Naive thymus-derived CD4-positive, alpha-beta T cell (primary cell): ENCODE measurements at regions not wholly inside any gene's neighbourhood (a gene's known extent, or its start where the extent isn't known, plus 50 kb on each side); places are given as distances from the start of the nearest gene placed in this dataset.

Experiments
- ATAC-seq: fragments of 150-1000 bp; cut with Tn5 transposase; 2 replicates; pipeline ENCODE4 v1.10.0; 2021; ENCODE audit warnings: mild to moderate bottlenecking, moderate library complexity
- CTCF ChIA-PET: fragments of 350-600 bp; sonication (Branson Sonifier 250); formaldehyde crosslinking; loops from one replicate; lab custom pipeline; 2021; ENCODE audit warnings: antibody characterized with exemption; lab: Charles Lee
- POLR2A ChIA-PET: fragments of 350-600 bp; sonication (Branson Sonifier 250); formaldehyde crosslinking; loops from one replicate; lab custom pipeline; 2021; ENCODE audit warnings: antibody characterized with exemption, inconsistent platforms; lab: Charles Lee
- DNase-seq, 9 donors: peaks; one replicate each; pipeline versions ENCODE4 v3.0.0 to v3.0.0-alpha.2; 2020 to 2022; ENCODE audit warnings: mixed read lengths in 1 of 9
- H3K27ac ChIP-seq: one replicate; pipeline ENCODE4 v1.7.0; 2013; ENCODE audit warnings: mild to moderate bottlenecking, low read depth, low read length, moderate library complexity
- H3K27me3 ChIP-seq, 2 donors: one replicate each; pipeline ENCODE4 v1.7.0; 2013; ENCODE audit warnings: low read length in 2 of 2, mild to moderate bottlenecking in 2 of 2, moderate library complexity in 2 of 2; ENCODE audit not compliant: control insufficient read depth in 2 of 2, insufficient read depth in 2 of 2
- H3K36me3 ChIP-seq, 3 experiments: 1 replicate in 2 of 3; 2 replicates in 1 of 3; pipeline ENCODE4 v1.7.0; 2013; ENCODE audit warnings: low read length in 3 of 3, mild to moderate bottlenecking in 3 of 3, moderate library complexity in 1 of 3; ENCODE audit not compliant: insufficient read depth in 3 of 3, control insufficient read depth in 2 of 3
- H3K4me1 ChIP-seq, 2 donors: one replicate each; pipeline ENCODE4 v1.7.0; 2013; ENCODE audit warnings: low read length in 2 of 2, mild to moderate bottlenecking in 2 of 2, moderate library complexity in 1 of 2; ENCODE audit not compliant: control insufficient read depth in 2 of 2, insufficient read depth in 2 of 2
- H3K4me3 ChIP-seq: 2 replicates; pipeline ENCODE4 v1.7.0; 2013; ENCODE audit warnings: mild to moderate bottlenecking, low read length
- H3K9me3 ChIP-seq, 3 experiments: 1 replicate in 2 of 3; 2 replicates in 1 of 3; pipeline ENCODE4 v1.7.0; 2013; ENCODE audit warnings: low read length in 3 of 3; ENCODE audit not compliant: control insufficient read depth in 2 of 3
- H3K27ac Mint-ChIP-seq, 9 donors: one replicate each; pipeline ENCODE4 v1.8.0; 2020 to 2022; ENCODE audit warnings: mixed read lengths in 9 of 9, mild to moderate bottlenecking in 8 of 9, moderate library complexity in 5 of 9, inconsistent platforms in 2 of 9
- H3K27me3 Mint-ChIP-seq, 5 donors: one replicate each; pipeline ENCODE4 v1.8.0; 2021 to 2022; ENCODE audit warnings: mixed read lengths in 5 of 5, mild to moderate bottlenecking in 1 of 5
- H3K36me3 Mint-ChIP-seq, 5 donors: one replicate each; pipeline ENCODE4 v1.8.0; 2020 to 2022; ENCODE audit warnings: mixed read lengths in 5 of 5, mild to moderate bottlenecking in 3 of 5, inconsistent platforms in 1 of 5
- H3K4me1 Mint-ChIP-seq, 7 donors: one replicate each; pipeline ENCODE4 v1.8.0; 2020 to 2022; ENCODE audit warnings: mixed read lengths in 7 of 7, mild to moderate bottlenecking in 3 of 7, inconsistent platforms in 1 of 7
- H3K4me3 Mint-ChIP-seq, 10 donors: one replicate each; pipeline ENCODE4 v1.8.0; 2020 to 2022; ENCODE audit warnings: mild to moderate bottlenecking in 10 of 10, mixed read lengths in 10 of 10, moderate library complexity in 6 of 10, inconsistent platforms in 2 of 10
- H3K9me3 Mint-ChIP-seq, 11 donors: one replicate each; pipeline ENCODE4 v1.8.0; 2020 to 2022; ENCODE audit warnings: mixed read lengths in 11 of 11, mild to moderate bottlenecking in 4 of 11, inconsistent platforms in 1 of 11, moderate library complexity in 1 of 11
- intact Hi-C, 2 donors: fragments of 100-400 bp; cut with micrococcal nuclease; formaldehyde crosslinking; loops; one replicate each; pipeline ENCODE4 v1.15.1; 2023

- DNase-seq: no peak
- ATAC-seq: no peak
- H3K9me3 Mint-ChIP-seq: no peaks in the 10 kb centered on the region
- Histone ChIP-seq H3K4me3 (no peak overlapping the region), H3K27ac (no peak overlapping the region), H3K9me3 (no peaks in the 10 kb centered on the region), H3K4me1 (no peaks in the 10 kb centered on the region), H3K27me3 (no peaks in the 10 kb centered on the region), H3K36me3 (no peaks in the 10 kb centered on the region)
- ChIA-PET CTCF (no interaction called here), POLR2A (no interaction called here)
- no peak overlapping the region for H3K4me3 Mint-ChIP-seq
- H3K27ac Mint-ChIP-seq: no peak overlapping the region
- H3K27me3 Mint-ChIP-seq: no peaks in the 10 kb centered on the region
- H3K4me1 Mint-ChIP-seq: no peaks in the 10 kb centered on the region
- no peaks in the 10 kb centered on the region for H3K36me3 Mint-ChIP-seq
- intact Hi-C loops: no loop called here
These were observed 423.7 kb downstream of the ANXA1 start for GRCh38 chr9:73575101-73576060.

- ATAC-seq (no peak), DNase-seq (no peak)
- Histone ChIP-seq H3K27ac (no peak overlapping the region), H3K4me3 (no peak overlapping the region), H3K36me3 (no peaks in the 10 kb centered on the region), H3K4me1 (no peaks in the 10 kb centered on the region), H3K27me3 (no peaks in the 10 kb centered on the region), H3K9me3 (no peaks in the 10 kb centered on the region)
- peaks cover 0 to 2% (median 0%) of the 10 kb centered on the region in 11 donors for H3K9me3 Mint-ChIP-seq
- no peak overlapping the region for H3K4me3 Mint-ChIP-seq
- no peaks in the 10 kb centered on the region for H3K27me3 Mint-ChIP-seq
- CTCF ChIA-PET: no interaction called here
- POLR2A ChIA-PET: no interaction called here
- no peak overlapping the region for H3K27ac Mint-ChIP-seq
- intact Hi-C loops: no loop called here
- no peaks in the 10 kb centered on the region for H3K36me3 Mint-ChIP-seq
- no peaks in the 10 kb centered on the region for H3K4me1 Mint-ChIP-seq
These were observed 426.2 kb downstream of the ANXA1 start for GRCh38 chr9:73577848-73578247.

- Mint-ChIP-seq H3K9me3 (peaks cover 0 to 2% (median 0%) of the 10 kb centered on the region in 11 donors), H3K27ac (no peak overlapping the region), H3K27me3 (no peaks in the 10 kb centered on the region), H3K36me3 (no peaks in the 10 kb centered on the region), H3K4me3 (no peak overlapping the region), H3K4me1 (no peaks in the 10 kb centered on the region)
- ChIA-PET POLR2A (no interaction called here), CTCF (no interaction called here)
- Histone ChIP-seq H3K27me3 (no peaks in the 10 kb centered on the region), H3K4me1 (no peaks in the 10 kb centered on the region), H3K36me3 (no peaks in the 10 kb centered on the region), H3K27ac (no peak overlapping the region), H3K4me3 (no peak overlapping the region), H3K9me3 (no peaks in the 10 kb centered on the region)
- intact Hi-C loops: no loop called here
- DNase-seq (no peak), ATAC-seq (no peak)
These were observed 428.2 kb downstream of the ANXA1 start for GRCh38 chr9:73579823-73580222.

- no peaks in the 10 kb centered on the region for H3K4me1 Mint-ChIP-seq
- H3K4me3 Mint-ChIP-seq: no peak overlapping the region
- DNase-seq (no peak), ATAC-seq (no peak)
- no peaks in the 10 kb centered on the region for H3K36me3 Mint-ChIP-seq
- Histone ChIP-seq H3K36me3 (no peaks in the 10 kb centered on the region), H3K4me3 (no peak overlapping the region), H3K4me1 (no peaks in the 10 kb centered on the region), H3K27ac (no peak overlapping the region), H3K27me3 (no peaks in the 10 kb centered on the region), H3K9me3 (no peaks in the 10 kb centered on the region)
- H3K27ac Mint-ChIP-seq: no peak overlapping the region
- CTCF ChIA-PET: no interaction called here
- H3K9me3 Mint-ChIP-seq: peaks cover 0 to 5% (median 0%) of the 10 kb centered on the region in 11 donors
- no peaks in the 10 kb centered on the region for H3K27me3 Mint-ChIP-seq
- POLR2A ChIA-PET: no interaction called here
- intact Hi-C loops: no loop called here
These were observed 431.9 kb downstream of the ANXA1 start for GRCh38 chr9:73583576-73583975.

- POLR2A ChIA-PET: no interaction called here
- CTCF ChIA-PET: no interaction called here
- no peaks in the 10 kb centered on the region for H3K36me3 ChIP-seq
These were observed 443.4 kb downstream of the ANXA1 start for GRCh38 chr9:73595036-73595545.

GRCh38 chr9:73596321-73596720 lies 444.7 kb downstream of the ANXA1 start:
- CTCF ChIA-PET: no interaction called here
- Histone ChIP-seq H3K4me1 (no peaks in the 10 kb centered on the region), H3K27me3 (no peaks in the 10 kb centered on the region), H3K4me3 (no peak overlapping the region), H3K36me3 (no peaks in the 10 kb centered on the region), H3K9me3 (no peaks in the 10 kb centered on the region), H3K27ac (no peak overlapping the region)
- no peaks in the 10 kb centered on the region for H3K4me1 Mint-ChIP-seq
- H3K27me3 Mint-ChIP-seq: no peaks in the 10 kb centered on the region
- no peak overlapping the region for H3K27ac Mint-ChIP-seq
- POLR2A ChIA-PET: no interaction called here
- H3K36me3 Mint-ChIP-seq: no peaks in the 10 kb centered on the region
- DNase-seq (no peak), ATAC-seq (no peak)
- intact Hi-C loops: no loop called here
- peaks cover 0 to 7% (median 0%) of the 10 kb centered on the region in 11 donors for H3K9me3 Mint-ChIP-seq
- H3K4me3 Mint-ChIP-seq: no peak overlapping the region

More at GRCh38 chr9:73595036-73595545, 443.4 kb downstream of the ANXA1 start:
- Histone ChIP-seq H3K27me3 (no peaks in the 10 kb centered on the region), H3K4me1 (no peaks in the 10 kb centered on the region), H3K9me3 (no peaks in the 10 kb centered on the region), H3K4me3 (no peak overlapping the region), H3K27ac (no peak overlapping the region)
- DNase-seq (no peak), ATAC-seq (no peak)
- no peaks in the 10 kb centered on the region for H3K4me1 Mint-ChIP-seq
- intact Hi-C loops: no loop called here
- no peaks in the 10 kb centered on the region for H3K27me3 Mint-ChIP-seq
- no peak overlapping the region for H3K27ac Mint-ChIP-seq
- no peaks in the 10 kb centered on the region for H3K36me3 Mint-ChIP-seq
- no peak overlapping the region for H3K4me3 Mint-ChIP-seq
- H3K9me3 Mint-ChIP-seq: peaks cover 0 to 4% (median 0%) of the 10 kb centered on the region in 11 donors

- Mint-ChIP-seq H3K27me3 (no peaks in the 10 kb centered on the region), H3K36me3 (no peaks in the 10 kb centered on the region), H3K4me1 (no peaks in the 10 kb centered on the region), H3K27ac (no peak overlapping the region), H3K4me3 (no peak overlapping the region), H3K9me3 (peaks cover 0 to 7% (median 0%) of the 10 kb centered on the region in 11 donors)
- H3K4me3 ChIP-seq: no peak overlapping the region
- no peak for DNase-seq
- H3K4me1 ChIP-seq: no peaks in the 10 kb centered on the region
- no peaks in the 10 kb centered on the region for H3K36me3 ChIP-seq
- no peaks in the 10 kb centered on the region for H3K27me3 ChIP-seq
- no peaks in the 10 kb centered on the region for H3K9me3 ChIP-seq
- H3K27ac ChIP-seq: no peak overlapping the region
- ATAC-seq: no peak
- intact Hi-C loops: no loop called here
- ChIA-PET POLR2A (no interaction called here), CTCF (no interaction called here)
These were observed 445.4 kb downstream of the ANXA1 start for GRCh38 chr9:73597039-73597438.
